Right kidney (tissue), 1 donor: ENCODE measurements at regions not wholly inside any gene's neighbourhood (a gene's known extent, or its start where the extent isn't known, plus 50 kb on each side); places are given as distances from the start of the nearest gene placed in this dataset.

Experiments used
- DNase-seq: peaks from one replicate; pipeline ENCODE4 v3.0.0-alpha.2; 2016

GRCh38 chr5:124583469-124584350 lies 162.7 kb downstream of the ZNF608 start:
- DNase-seq = no peak

GRCh38 chr5:124582561-124582840 lies 163.9 kb downstream of the ZNF608 start:
- DNase-seq = no peak

- peak; percentile 50 for DNase-seq
These were observed 164.5 kb downstream of the ZNF608 start for GRCh38 chr5:124581738-124582560.

GRCh38 chr5:124580925-124581737 lies 165.3 kb downstream of the ZNF608 start:
- no peak for DNase-seq

- no peak for DNase-seq
These were observed 165.9 kb downstream of the ZNF608 start for GRCh38 chr5:124580512-124580911.

GRCh38 chr5:124576848-124577409 lies 169.5 kb downstream of the ZNF608 start:
- DNase-seq = no peak

GRCh38 chr5:124575725-124576124 lies 170.7 kb downstream of the ZNF608 start:
- no peak for DNase-seq

- no peak for DNase-seq
These were observed 171.7 kb downstream of the ZNF608 start for GRCh38 chr5:124574521-124575436.

GRCh38 chr5:124572971-124573370 lies 173.5 kb downstream of the ZNF608 start:
- DNase-seq = no peak

- no peak for DNase-seq
These were observed 176.0 kb downstream of the ZNF608 start for GRCh38 chr5:124570285-124571035.

GRCh38 chr5:124566875-124567450 lies 179.5 kb downstream of the ZNF608 start:
- DNase-seq = no peak

- no peak for DNase-seq
These were observed 185.0 kb downstream of the ZNF608 start for GRCh38 chr5:124561451-124561850.

GRCh38 chr5:124560370-124560769 lies 186.1 kb downstream of the ZNF608 start:
- DNase-seq = no peak

GRCh38 chr5:124557761-124558160 lies 188.7 kb downstream of the ZNF608 start:
- no peak for DNase-seq

- DNase-seq = no peak
These were observed 191.5 kb downstream of the ZNF608 start for GRCh38 chr5:124554746-124555578.

GRCh38 chr5:124553911-124554310 lies 192.5 kb downstream of the ZNF608 start:
- DNase-seq = no peak

GRCh38 chr5:124552526-124552925 lies 193.9 kb downstream of the ZNF608 start:
- no peak for DNase-seq

- no peak for DNase-seq
These were observed 194.5 kb downstream of the ZNF608 start for GRCh38 chr5:124551939-124552279.

GRCh38 chr5:124550731-124551130 lies 195.7 kb downstream of the ZNF608 start:
- no peak for DNase-seq
